ENCODE measurements at regions not wholly inside any gene's neighbourhood (a gene's known extent, or its start where the extent isn't known, plus 50 kb on each side); places are given as distances from the start of the nearest gene placed in this dataset.

DNA sequence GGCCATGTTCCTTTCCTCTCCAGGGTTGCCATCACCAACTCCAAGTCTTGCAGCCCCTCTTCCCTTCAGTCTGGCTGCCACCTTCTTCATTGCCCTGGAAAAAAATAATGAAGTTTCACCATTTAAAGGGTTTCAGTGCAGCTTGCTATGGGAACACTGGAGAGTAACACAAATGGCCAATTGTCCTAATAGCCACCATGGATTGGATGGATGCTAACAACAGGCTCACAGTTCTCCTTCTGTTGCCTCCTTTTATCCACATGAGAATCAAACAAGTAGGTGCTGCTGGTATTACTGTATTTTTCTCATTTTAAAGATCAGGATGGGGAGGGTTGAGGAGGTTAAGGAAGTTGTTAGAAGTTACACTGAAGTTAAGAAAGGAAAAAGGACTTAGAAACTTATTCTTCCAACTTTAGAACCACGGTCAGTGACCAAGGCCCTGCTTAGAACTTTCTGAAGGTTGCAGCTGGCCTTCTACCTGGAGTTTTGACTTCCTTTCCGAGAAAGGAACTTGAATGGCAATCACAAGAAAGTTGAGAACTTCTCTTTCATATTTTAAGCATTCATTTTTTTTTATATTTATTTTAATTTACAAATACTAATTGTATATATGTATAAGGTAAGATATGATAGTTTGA is 198.0 kb upstream of the MAF start:
- Histone ChIP-seq H3K4me1 (no peaks in the 10 kb centered on the region), H3K9me3 (no peaks in the 10 kb centered on the region)
- DNase-seq: no peak

DNA sequence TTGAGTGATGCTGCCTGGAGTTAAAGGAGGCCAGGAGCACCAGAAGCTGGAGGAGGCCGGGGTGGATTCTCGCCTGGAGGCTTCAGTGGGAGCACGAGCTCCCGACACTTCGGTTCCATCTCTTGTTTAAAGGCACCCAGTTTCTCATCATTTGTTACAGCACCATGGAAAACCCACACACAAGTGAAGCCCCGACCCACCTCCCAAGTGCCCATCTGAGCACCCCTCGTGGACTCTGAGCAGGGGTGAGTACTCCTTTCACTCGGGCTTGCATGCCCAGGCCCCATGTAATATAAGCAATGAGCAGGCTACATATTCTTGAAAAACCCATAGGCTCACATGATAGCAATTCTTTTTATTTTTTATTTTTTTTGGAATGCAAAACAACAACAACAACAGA is 196.9 kb upstream of the MAF start:
- no peak overlapping the region for H3K27ac ChIP-seq
- H3K36me3 ChIP-seq: no peaks in the 10 kb centered on the region
- TF ChIP-seq, protein P1, sequence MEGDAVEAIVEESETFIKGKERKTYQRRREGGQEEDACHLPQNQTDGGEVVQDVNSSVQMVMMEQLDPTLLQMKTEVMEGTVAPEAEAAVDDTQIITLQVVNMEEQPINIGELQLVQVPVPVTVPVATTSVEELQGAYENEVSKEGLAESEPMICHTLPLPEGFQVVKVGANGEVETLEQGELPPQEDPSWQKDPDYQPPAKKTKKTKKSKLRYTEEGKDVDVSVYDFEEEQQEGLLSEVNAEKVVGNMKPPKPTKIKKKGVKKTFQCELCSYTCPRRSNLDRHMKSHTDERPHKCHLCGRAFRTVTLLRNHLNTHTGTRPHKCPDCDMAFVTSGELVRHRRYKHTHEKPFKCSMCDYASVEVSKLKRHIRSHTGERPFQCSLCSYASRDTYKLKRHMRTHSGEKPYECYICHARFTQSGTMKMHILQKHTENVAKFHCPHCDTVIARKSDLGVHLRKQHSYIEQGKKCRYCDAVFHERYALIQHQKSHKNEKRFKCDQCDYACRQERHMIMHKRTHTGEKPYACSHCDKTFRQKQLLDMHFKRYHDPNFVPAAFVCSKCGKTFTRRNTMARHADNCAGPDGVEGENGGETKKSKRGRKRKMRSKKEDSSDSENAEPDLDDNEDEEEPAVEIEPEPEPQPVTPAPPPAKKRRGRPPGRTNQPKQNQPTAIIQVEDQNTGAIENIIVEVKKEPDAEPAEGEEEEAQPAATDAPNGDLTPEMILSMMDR (IDR thresholded peaks at IDR 0.05): no peak
- no peaks in the 10 kb centered on the region for H3K27me3 ChIP-seq
- no peaks in the 10 kb centered on the region for H3K4me1 ChIP-seq
- H3K4me3 ChIP-seq: no peak overlapping the region
- H3K9me3 ChIP-seq: no peaks in the 10 kb centered on the region
- DNase-seq: no peak

More for the DNA sequence above, 198.0 kb upstream of the MAF start:
- no peaks in the 10 kb centered on the region for H3K36me3 ChIP-seq
- TF ChIP-seq, protein P1 (IDR thresholded peaks at IDR 0.05): no peak
- no peak for TF ChIP-seq POLR2A (IDR thresholded peaks at IDR 0.05)
- H3K27ac ChIP-seq: no peak overlapping the region
- no peaks in the 10 kb centered on the region for H3K27me3 ChIP-seq
- H3K4me3 ChIP-seq: no peak overlapping the region

DNA sequence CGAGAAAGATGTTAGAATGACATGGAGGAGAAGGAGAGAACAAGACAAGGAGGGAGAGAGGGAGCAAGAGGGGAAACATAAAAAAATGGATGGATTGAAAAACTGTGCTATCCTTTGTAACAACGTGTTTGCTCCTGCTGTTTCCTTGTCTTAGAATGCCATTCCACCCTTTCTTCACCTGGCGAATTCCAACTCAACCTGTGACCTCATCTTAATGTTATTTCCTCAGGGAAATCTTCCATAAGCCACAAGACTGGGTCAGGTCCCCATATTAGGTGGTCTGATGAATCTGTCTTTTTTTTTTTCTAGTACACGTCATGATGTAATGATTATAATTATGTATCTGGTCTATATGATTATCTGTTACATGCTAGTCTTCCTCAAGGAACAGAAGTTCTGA is 195.0 kb upstream of the MAF start:
- no peaks in the 10 kb centered on the region for H3K9me3 ChIP-seq
- no peaks in the 10 kb centered on the region for H3K36me3 ChIP-seq
- no peak overlapping the region for H3K4me3 ChIP-seq
- TF ChIP-seq POLR2A (IDR thresholded peaks at IDR 0.05): no peak
- TF ChIP-seq, protein P1 (IDR thresholded peaks at IDR 0.05): no peak
- no peak for DNase-seq
- H3K4me1 ChIP-seq: no peaks in the 10 kb centered on the region
- no peaks in the 10 kb centered on the region for H3K27me3 ChIP-seq
- no peak overlapping the region for H3K27ac ChIP-seq

DNA sequence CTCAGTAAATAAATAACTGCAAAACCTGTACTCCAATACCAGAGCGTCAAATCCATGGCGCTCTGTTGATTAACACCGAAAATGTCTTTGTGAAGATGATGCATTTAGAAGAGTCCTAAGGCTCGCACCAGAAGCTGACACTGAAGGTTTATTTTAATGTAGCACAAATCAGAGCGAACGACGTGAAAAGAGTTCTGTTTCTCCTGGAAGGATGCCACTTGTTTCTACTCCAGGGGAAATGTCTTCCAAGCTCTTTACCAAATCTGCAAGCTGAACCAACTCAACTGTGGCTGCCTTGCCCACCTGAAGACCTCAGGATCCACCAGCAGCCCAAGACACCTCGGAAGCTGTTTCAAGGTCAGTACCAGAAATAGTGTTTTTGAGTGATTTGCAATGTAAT is 194.4 kb upstream of the MAF start:
- TF ChIP-seq, protein P1 (IDR thresholded peaks at IDR 0.05): no peak
- TF ChIP-seq POLR2A (IDR thresholded peaks at IDR 0.05): no peak
- H3K4me1 ChIP-seq: peaks cover 0 to 3% (median 0%) of the 10 kb centered on the region in 4 donors
- no peaks in the 10 kb centered on the region for H3K9me3 ChIP-seq
- no peak for DNase-seq
- H3K36me3 ChIP-seq: no peaks in the 10 kb centered on the region
- H3K27me3 ChIP-seq: no peaks in the 10 kb centered on the region
- H3K27ac ChIP-seq: no peak overlapping the region
- no peak overlapping the region for H3K4me3 ChIP-seq

DNA sequence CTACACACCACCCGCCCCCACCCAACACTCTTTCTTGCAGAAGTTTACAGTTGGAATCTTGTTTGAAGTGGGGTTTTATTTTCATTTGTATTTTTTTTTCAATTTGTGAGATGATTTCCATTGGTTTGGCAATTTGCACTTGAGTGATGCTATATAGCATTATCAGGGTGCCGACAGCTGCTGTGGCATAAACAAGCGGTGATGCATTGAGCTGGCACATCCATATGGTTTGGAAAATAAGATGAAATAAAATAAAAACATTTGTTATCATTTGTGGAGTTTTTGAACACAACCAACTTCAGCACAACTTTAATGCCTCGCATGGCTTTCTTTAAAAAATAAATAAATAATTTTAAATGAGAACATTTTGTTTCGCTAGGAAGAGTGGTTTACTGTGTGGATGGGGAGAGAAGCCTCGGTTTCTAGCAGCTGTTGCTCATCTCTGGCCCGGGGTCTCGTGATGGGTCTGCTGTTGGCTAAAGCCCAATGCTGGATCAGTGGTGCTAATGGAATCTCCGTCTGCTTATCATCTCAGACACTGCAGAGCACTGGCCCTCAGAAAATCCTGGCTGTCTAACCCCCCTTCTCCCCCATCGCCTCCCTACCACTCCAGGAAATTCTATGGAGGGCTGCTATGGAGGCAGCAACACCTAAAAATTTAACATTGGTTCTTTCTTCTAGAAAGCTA is 192.3 kb upstream of the MAF start:
- peak in 1 of 3 donors; percentile 48 for DNase-seq
- Histone ChIP-seq H3K9me3 (no peaks in the 10 kb centered on the region), H3K36me3 (no peaks in the 10 kb centered on the region), H3K4me3 (no peak overlapping the region), H3K27me3 (no peaks in the 10 kb centered on the region), H3K4me1 (peaks cover 0 to 4% (median 0%) of the 10 kb centered on the region in 4 donors), H3K27ac (no peak overlapping the region)
- TF ChIP-seq POLR2A (IDR thresholded peaks at IDR 0.05): no peak

DNA sequence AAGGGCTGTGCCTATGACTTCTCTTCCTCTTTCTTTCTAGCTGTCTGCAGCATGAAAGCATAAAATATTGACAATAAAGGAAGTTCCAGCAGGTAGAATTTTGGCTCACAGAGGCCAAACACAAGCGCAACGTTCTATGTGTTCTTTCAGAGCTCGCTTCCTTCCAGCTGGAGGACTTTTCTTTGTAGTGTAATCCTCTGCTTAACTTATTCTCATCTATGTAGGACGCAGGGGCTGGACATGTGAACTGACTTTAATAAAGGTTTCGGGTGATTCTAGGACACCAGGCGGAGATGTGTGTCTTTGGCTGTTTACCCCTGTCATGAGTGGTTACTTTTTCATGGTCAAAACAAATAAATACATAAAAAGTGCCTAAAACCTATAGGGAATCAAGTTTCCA is 191.5 kb upstream of the MAF start:
- peak overlapping the region in 1 of 4 donors; percentile 2 for H3K27ac ChIP-seq
- DNase-seq: no peak

More for the DNA sequence above, 191.5 kb upstream of the MAF start:
- no peak overlapping the region for H3K4me3 ChIP-seq
- no peaks in the 10 kb centered on the region for H3K9me3 ChIP-seq
- no peaks in the 10 kb centered on the region for H3K36me3 ChIP-seq
- no peak for TF ChIP-seq POLR2A (IDR thresholded peaks at IDR 0.05)
- TF ChIP-seq, protein P1 (IDR thresholded peaks at IDR 0.05): no peak
- H3K27me3 ChIP-seq: no peaks in the 10 kb centered on the region
- peaks cover 0 to 4% (median 0%) of the 10 kb centered on the region in 4 donors for H3K4me1 ChIP-seq

Measured in Peyer's patch (tissue), 4 donors.